Posterior cingulate gyrus (tissue), 11 donors: ENCODE measurements at regions not wholly inside any gene's neighbourhood (a gene's known extent, or its start where the extent isn't known, plus 50 kb on each side); places are given as distances from the start of the nearest gene placed in this dataset.

Source experiments
- DNase-seq, 10 donors: peaks; one replicate each; pipeline versions ENCODE4 v3.0.0 to v3.0.0-alpha.2; 2020 to 2021; ENCODE audit warnings: mixed read lengths in 3 of 10
- intact Hi-C: fragments of 100-400 bp; cut with DNase I; formaldehyde crosslinking; loops from one replicate; pipeline ENCODE4 v1.15.1; 2023

DNA sequence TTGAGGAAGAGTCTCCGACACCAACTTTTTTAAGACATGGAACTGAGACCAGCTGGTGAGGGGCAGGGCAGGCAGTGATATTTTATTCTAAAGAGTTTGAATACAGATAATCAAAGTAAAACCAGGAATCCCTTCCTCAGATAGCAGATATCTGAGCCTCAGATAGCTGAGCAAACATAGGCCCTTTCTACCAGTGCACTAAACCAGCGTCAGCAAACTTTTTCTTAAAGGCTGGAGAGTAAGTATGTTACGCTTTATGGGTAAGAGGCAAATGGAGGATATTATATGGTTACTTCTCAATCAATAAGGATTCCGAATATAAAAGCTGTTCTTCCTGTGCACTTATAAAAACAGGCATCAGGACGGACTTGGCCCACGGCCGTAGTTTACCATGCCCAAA, 73.9 kb downstream of the WNT5A start:
- intact Hi-C loops = no loop called here
- no peak for DNase-seq

DNA sequence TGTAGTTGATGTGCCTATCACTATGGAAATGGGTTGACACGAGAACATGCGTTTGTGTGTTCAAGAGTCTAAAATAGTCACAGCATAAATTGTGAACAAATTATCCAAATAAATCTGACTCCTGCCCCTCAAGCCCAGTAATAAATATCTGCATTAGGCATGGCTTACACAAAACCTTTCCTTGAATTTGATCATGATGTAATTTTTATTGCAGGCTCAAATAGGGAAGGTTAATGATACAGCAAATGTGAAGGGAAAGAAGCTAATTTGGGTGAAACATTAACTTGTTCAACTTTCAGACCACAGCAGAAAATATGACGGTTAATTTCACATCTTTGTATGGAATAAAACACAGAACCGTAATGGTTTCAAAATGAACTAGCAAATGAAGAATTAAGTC, 74.6 kb downstream of the WNT5A start:
- no peak for DNase-seq
- intact Hi-C loops = no loop called here

DNA sequence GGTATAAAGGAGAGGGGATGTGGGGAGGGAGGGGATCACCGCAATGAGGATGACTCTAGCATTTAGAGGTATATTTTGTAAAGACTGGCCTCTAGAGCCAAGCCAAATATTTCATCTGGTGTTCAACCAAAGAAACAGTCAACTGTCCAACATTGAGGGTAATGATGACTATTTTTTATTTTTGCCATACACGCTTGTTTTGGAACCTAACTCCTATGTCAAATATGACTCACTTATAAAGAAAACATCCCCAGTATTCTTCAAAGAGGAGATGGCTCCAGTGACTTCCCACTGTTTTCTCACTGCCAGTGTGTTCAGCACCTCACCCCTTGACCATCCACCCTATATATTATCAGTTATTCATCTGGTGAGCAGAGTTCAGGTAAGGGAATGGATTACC, 77.3 kb downstream of the WNT5A start:
- intact Hi-C loops = no loop called here
- no peak for DNase-seq

DNA sequence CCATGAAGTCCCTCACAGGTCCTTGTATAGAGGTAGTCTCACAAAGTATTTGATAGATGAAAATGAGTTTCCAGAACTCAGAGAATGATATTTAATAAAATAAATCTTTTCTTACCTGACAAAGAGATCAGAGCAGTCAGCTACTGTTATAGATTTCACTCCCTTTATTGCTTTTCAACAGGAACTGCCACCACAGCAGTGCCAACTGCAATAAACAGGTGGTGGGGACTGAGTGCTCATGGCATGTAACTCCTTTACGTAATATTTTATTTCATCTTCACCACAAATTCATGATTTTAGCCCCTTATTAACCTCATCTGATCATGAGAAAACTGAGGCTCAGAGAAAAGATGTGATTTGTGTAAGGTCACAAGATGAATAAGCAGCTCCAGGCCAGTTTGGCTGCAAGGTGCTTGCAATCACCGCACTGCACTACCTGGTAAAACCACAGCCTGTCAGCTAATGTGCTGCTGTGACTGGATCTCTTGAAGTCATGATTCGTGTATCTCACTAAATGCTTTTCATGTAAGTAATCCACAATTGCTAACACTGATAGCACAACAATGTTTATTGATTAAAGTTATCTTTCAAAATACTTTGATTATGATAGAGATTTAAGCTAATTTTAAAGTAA, 78.8 kb downstream of the WNT5A start:
- no peak for DNase-seq
- intact Hi-C loops = no loop called here

DNA sequence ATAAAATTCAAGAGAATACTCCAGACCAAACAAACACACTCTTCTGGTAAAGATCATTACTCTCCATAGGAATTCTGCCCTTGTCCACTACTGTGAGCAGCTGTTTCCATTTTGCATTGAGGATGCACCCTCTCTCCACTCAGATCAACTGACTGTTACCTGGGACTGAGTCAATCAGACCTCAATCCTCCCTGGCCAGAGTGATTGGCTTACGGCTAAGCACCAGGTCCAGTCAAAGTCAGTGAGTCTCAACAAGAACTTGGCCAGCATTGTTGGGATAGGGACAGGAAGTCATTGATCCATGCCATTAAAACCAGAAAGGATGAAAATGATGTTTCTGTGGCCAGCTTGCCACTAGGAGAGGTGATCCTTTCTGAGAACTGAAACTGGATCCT, 79.7 kb downstream of the WNT5A start:
- intact Hi-C loops = no loop called here

DNA sequence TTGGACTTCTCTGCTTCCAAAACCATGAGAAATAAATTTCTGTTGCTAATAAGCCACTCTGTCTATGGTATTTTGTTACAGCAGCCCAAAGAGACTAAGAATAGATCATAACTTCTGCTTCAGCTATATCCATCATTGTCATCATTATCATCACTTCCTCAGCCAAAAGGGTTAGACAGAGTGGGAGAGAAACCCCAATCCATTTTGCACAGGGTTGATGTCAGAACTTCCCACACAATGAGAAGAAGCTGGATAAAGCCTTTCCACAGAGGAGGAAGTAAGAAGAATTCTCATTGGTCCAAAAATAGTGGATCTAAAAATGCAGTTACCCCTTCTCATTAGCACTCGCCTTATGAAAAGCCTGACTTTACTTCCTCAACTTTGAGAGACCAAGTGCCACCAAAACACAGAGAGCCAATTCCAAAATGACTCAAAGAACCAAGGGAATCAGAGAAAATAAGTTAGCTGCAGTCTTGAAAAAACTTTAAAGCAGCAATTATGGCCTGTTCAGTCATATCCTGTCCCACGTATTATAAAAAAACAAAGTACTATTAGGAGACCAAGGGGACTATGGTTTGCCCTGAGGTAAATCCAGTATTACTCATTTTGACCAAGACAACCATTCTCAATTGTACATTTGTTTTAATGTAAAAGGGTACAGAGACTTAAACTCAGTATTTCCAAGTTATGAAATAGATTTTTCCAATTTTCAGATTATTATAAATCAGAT, 80.2 kb downstream of the WNT5A start:
- DNase-seq = no peak
- intact Hi-C loops = no loop called here

More for the DNA sequence above, 79.7 kb downstream of the WNT5A start:
- no peak for DNase-seq

DNA sequence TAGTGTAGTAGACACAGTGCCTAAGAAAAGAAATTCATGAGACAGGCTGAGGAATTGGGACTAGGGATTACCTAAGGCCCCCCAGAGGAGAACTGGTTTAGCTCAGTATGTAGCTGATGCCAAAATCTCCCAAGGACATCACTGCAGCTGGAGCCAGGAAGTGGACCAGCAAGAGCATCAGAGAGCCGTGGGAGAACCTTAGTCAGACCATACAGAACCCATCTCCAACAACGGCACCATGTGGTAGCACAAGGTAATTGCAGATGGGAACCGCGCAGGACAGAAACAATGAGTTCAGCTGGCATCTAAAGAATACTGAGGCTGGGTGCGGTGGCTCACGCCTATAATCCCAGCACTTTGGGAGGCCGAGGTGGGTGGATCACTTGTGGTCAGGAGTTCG, 81.7 kb downstream of the WNT5A start:
- DNase-seq = no peak
- intact Hi-C loops = no loop called here

DNA sequence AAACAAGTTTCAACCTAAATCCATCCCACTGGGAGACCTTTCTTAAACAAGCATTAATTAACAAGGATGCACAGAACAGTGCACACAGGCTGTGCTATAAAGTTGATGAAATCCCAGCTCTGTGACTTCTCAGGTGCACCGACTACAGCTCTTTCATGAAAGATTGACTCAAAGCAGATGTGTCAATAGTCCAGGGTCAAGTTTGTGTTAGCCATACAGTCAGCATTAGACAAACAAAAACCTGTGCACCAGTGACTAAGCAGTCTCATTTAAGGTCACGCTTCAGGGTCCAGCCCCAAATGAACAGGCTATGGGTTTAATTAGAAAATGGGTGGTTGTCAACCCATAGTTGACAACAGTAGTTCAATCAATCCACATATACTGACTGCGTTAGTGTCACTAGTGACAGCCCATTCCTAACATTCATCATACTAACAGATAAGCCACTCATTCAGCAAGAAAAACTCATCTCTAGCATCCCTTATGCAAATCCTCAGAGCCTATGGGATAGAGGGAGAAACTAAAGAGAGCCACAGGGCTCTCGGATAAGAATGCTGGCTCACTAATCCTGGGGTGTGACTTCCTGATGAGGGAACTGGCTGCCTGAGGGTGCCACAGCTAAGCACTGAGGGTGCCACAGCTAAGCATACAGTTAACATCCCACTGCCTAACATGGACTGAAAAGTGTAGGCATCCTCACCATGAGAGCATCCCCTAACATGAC, 84.1 kb downstream of the WNT5A start:
- intact Hi-C loops = no loop called here
- no peak for DNase-seq

DNA sequence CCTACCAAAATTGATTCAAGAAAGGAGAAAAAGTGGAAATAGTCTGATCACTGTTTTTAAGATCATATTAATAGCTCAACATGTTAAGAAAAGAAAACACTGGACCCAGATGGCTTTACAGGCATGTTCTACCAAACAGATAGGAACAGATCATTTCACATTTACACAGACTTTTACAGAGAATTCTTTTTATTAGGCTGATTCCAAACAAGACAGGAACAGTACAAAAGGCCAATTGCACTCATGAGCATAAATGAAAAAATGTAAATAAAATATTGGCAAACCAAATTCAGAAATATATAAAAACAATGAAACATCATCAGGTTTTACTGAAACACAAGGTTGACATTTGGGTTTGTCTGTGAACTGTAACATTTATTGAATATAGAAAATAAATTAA, 106.5 kb downstream of the WNT5A start:
- no peak for DNase-seq
- intact Hi-C loops = no loop called here

DNA sequence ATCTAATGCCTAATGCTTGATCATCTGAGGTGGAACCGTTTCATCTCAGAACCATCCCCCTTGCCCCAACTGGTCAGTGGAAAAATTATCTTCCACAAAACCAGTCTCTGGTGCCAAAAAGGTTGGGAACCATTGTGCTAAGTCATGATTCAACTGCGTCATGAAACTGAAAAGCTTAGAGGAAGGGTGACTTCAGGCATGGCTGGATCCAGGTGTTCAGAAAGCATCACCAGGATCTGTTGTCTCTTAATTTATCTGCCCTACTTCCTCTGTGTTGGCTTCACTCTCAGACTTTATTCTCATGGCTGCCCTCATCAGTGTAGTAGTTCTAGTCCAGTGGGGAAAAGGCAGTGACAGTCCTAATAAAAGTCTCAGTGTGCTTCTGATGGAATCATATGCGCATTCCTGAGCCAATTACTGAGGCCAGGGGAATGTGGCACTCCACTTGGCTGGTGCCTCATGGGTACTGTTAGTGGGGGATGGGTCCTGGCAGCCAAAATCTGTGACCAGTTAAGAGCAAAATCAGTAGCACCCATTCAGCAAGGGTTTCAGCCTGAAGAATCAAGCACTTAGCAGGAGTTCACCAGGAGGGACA, 110.3 kb downstream of the WNT5A start:
- DNase-seq = no peak
- intact Hi-C loops = no loop called here

DNA sequence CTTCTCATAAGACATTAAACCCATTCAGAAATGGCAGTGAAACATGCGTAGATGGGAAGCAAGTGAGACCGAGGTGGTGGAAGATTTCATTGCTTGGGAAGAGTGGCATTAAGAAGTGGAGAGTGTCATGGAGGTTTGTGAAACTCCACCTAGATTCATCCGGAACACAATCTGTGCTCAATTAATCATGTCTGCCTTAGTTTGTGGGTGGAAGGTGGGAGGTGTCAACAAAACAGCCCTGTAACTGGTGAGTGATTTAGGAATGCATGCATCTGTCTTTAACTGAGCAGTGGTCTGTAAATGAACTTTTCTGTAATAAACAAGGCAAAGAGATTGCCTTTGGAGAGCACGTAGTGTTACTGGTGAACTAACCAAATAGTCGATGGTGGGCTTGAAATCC, 113.7 kb downstream of the WNT5A start:
- intact Hi-C loops = no loop called here
- DNase-seq = no peak

DNA sequence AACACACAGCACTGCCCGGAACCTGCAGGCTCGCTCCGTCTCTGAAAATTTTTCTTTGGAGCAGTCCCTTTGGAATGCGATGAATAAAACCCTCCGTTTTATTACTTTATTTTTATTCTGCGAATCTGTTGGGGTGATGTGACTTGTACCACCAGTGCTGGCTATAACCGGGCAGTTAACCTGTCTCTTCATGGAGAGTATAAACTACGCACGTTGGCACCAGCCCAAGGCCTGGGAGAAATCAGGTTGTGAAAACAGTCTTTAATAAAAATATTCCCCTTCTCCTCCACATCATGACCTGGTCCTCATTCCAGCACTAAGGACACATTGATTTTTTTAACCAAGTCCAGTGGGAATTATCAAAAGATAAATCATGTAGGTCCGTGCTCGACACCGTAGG, 116.8 kb downstream of the WNT5A start:
- intact Hi-C loops = no loop called here

DNA sequence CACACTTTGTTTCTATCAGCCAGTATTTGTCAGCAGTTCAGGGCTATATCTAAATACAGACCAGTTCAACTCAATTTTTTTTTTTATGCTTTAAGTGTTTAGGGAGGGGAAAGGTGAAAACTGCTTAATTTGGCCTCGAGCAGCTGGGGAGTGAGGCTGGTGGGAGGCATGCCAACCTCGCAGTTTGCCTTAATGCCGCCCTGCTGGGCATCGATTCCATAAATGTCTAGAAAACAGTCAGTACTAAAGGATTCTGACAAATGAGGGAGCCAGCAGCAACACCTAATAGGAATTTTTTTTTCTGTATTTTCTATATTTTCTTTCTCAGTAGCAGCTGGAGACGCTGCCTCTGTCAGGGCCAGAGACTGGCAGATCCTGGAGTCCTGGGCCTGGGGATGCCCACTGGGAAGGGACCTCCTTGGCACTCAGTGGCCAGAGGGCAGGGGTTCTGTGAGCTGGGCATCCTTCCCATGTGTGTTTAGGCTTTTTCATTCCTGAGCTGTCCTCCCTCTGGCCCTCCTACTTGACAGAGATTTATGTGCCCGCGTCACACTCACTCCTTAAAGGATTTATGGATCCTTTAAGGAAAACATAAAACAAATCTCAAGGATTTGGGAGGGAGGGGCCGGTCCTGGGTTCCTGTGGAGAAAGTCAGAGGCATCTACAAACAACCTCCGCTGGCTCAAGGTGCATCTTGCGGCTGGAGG, 117.8 kb downstream of the WNT5A start:
- peak in 1 of 10 donors; percentile 59 for DNase-seq
- intact Hi-C loops = no loop called here

More for the DNA sequence above, 116.8 kb downstream of the WNT5A start:
- no peak for DNase-seq

DNA sequence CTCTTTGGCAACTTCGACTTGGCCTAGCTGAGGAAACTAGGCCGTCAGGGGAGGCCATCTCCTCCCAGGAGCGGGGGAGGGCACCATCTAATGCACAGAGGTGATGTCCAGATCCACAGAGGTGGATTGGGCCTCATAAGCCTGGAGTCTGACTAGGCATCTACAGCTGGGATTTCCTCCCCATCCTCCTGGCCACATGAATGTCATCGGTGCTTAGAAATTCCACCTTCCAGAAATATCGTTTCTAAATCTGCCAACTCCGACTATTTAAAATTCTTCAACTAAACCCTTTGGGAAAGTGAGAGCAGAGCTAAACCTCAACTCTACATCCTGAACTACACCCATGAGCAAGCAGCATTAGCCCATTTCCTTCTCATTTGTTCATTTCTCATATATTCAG, 118.7 kb downstream of the WNT5A start:
- intact Hi-C loops = no loop called here
- no peak for DNase-seq

DNA sequence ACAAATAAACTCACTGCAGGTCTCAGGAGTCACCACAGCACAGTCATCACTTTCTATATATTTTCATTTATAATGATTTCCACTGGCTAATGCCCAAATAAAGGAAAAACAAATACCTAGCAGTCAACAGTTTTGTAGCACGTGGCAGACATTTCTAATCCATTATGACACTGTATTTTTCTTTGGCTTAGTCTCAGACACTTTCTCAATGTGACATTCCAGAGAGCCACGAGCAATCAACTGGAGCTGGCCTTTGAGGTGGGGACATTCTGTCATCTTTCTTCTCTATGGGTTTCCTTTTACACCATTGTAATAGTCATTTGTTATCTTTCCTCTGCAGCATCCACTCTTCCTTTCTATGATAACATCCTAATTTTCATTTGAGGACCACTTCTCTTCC, 119.7 kb downstream of the WNT5A start:
- no peak for DNase-seq
- intact Hi-C loops = no loop called here

DNA sequence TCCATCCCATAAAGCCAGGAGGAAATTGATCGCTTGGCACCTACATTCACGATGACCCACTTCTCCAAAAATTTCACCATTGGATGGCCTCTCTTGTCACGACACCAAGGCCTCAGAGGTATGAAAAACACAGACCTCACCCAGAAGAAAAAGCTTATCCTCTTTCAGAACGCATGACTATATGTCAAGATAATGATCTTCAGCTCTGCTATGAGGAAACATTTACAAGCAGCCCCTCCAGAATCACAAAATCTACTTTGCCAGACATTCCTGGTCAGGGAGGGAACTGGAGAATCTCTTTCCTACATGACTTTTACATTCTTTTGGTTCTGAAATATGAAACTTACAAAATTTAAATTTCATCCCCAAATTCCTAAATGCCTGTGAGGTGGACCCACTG, 122.7 kb downstream of the WNT5A start:
- intact Hi-C loops = no loop called here
- DNase-seq = no peak

DNA sequence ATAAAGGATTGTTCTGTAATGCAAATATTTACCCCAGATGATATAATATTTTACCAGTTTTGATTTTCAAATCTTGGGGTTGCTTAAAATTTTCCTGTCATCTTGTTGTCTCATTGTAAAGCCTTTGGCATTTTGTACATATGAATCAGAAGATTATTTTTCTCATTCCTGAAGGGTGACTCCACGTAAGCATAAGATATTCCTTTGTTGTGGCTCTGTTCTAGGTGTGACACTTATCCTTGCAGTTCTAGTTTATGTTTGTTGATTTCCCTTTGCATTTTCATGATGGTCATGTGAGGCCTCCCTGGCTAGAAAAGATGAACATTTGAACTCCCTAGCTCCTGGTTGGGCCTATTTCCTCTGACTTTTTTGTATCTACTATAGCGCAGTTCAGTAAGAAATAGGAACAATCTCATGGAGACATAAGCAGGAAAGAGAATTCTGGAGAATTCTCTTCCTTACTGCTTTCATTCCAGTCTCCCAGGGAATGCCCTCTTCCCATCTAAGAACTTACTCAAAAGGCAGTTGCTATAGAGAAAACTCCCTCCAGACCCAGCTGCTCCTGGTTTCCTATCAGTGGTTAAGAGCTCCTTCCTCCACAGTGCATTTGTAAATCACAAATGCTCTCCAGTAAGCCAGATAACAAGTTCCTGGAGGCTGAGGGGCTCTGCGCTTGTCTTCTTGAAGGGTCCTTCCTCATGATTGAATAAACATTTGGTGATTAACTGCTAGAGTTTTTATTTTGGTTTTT, 124.7 kb downstream of the WNT5A start:
- no peak for DNase-seq
- intact Hi-C loops = no loop called here

DNA sequence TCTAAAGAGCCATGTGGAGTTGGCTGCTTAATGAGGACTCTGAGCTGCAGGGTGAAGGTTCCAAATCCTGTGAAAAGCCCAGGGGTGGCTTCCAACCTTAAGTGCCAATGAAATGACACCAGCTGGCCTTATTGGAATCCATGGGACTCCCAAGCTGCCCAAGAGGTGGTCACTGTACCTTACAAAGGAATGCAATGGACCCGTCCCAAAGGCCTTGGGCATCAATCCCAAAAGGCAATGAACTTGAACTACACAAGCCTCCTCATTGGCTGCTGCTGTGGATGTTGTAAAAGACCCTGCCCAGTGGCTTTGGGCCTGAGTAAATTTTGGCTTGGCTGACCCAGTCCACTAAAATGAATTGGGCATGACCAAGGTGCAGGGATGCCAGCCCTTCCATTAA, 129.3 kb downstream of the WNT5A start:
- intact Hi-C loops = no loop called here
- no peak for DNase-seq

DNA sequence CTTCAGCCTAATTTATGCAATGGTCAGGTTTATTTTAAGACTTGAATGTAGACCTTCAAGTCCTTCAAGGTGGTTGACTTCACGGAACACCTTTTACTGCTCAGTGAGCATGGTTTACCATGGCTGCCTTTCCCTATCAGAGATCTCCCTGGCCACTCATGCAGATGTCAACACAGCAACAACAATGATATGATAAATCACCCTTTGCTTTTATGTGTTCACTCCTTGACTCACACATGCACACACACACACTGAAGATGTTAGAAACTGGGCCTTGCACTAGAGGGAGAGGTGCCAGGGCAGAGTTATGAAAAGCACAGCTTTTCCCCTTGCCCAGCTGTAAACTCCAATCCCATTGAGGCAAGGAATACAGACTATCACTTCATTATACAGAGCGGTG, 134.4 kb downstream of the WNT5A start:
- intact Hi-C loops = no loop called here
- DNase-seq = no peak

DNA sequence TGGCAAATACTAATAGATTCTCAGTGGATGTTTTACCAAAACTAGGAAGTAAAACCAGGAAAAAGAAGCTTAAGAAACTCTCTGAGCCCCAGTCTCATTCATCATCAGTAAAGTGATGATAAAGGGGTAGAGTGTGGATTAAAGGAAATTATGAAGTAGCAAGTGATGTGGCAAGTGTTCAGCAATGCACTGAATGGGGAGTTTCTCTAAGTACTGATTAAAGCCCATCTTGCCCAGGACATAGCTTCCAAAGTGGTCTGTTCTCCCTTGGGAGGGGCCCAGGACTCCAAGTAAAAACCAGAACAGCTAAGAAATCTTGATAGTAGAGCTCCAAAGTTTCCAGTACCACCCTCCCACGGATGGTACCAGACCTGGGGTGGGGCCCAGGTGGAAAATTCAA, 137.3 kb downstream of the WNT5A start:
- DNase-seq = no peak
- intact Hi-C loops = no loop called here
